H4 (cell line): ENCODE measurements at regions not wholly inside any gene's neighbourhood (a gene's known extent, or its start where the extent isn't known, plus 50 kb on each side); places are given as distances from the start of the nearest gene placed in this dataset.
"Not testable (repeated sequence)": the region's sequence is repeated elsewhere in the genome, so short reads cannot be mapped to it uniquely, and the experiment has no call there.

Experiments used
- DNase-seq: peaks from one replicate; pipeline ENCODE4 v3.0.0-alpha.2; 2015; ENCODE audit warnings: low spot score

DNA sequence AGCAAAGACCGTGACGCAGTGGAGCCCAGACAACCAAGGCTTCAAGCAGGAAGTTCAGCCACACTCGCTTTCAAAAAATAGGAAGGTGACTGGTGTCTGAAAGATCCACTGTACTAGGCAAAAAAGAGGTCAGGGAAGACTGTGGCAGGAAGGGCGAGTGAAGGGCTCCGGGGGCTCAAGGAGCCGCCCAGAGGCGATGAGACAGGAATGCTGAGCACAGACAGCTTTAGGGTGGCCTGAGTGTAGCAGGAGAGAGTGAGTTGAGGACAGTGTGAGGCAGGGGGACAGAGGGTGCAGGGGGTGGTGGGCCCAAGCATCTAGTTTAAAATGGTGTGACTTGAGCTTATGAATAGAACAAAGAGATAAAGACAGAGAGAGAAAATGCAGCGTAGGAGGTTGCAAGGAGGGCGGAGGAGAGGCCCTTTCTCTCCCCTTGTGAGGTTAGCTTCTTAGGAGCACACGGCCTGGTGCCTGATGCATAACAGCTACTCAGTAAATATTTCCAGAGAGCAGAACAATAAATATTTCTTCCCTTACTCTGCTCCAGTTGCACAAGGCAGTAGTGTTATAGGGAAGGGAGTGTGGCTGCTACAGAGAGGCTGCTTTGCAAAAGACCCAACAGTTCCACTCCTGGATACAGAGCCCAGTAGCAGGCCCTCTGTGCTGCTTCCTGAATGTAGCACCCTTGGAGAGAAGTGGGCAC lies 789.7 kb upstream of the RAB6C start:
- DNase-seq, result no peak

DNA sequence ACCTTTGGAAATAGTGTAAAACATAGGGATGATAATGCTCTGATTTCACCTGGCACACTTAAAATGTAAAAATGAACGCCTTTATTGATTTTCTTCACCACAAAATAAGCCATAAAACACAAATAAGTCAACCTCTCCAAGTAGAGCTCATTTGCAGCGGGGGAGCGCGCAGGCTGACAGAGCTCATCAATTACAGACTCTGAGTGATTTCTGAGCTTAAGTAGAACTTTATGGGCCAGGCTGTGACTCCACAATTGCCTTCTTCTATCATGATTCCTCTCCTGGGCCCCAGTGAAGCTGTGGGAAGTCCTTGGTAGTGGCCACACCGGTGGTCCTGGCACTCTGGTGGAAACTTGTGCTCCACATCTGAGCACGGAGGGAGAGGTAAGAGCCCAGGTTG lies 789.0 kb upstream of the RAB6C start:
- DNase-seq, result no peak

DNA sequence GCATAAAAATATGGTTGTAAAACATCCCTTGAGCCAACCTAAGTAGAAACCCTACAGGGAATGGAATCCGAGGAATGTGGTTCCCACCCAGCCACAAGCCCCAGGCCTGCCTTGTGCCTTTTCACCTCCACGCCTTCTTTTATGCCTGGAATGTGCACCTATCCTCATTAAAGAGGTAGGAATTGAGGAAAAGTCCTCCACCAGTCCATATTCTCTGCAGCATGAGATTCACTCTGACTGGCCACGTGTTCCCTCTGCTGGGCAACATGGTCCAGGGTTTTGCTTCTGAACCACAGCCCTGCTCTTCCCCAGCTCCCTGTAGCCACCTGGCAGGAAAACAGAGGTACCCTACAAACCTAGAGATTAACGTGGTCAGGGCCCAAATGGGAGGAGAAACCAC lies 787.9 kb upstream of the RAB6C start:
- DNase-seq, result no peak

DNA sequence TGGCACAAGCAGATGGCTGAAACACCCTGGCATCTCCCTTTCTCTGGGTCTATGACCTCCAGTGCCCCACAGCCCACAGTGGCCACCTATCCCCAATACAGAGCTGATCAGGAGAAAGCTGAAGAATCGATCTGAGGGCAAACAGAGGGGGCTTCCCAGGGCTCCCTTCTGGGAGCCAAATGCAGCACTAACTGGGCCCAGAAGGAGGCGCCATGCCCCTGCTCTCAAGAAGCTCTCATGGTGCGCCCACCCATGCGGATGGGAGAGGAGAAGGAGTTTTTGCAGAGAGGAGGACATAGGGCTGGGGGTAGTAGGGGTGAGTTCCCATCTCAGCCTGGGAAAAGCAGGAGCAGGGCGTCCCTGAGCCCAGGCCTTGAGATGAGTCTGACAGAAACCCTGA lies 787.3 kb upstream of the RAB6C start:
- DNase-seq, result no peak

DNA sequence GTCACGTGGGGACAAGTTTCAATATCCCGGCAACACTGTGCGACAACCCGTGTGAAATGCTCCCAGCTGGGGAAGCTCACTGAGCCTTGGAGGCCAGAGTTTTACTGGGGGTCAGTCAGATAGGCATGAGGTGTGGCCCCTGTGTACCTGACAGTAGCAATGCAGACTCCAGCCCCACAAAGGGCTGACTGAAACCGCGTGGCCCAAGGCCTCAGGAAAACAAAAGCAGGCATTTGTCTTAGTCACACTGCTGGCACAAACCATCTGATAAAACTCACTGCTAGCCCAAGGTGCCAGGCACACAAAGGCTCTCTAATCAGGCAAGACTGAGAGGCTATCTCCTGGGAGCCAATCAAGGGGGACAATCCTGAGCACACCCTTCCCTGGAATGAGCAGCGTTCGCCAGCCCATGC lies 786.6 kb upstream of the RAB6C start:
- DNase-seq, result no peak

DNA sequence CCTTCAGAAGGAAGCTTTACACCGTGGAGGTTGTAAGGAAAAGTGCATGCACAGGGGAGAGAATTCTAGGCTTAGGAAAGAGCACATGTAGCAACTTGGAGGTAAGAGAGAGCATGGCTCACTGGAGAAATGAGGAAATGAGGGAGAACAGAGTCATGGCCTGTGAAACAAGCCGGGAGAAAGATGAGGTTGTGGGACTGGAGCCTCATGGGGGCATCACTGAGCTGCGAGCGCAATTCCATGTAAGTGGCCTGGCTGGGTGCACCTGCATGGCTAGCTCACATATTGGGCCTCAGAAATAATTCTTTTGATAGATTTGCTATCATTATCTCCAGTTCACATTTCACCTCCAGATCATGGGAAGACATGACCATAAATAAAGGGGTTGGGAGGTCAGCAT lies 785.5 kb upstream of the RAB6C start:
- no peak for DNase-seq

DNA sequence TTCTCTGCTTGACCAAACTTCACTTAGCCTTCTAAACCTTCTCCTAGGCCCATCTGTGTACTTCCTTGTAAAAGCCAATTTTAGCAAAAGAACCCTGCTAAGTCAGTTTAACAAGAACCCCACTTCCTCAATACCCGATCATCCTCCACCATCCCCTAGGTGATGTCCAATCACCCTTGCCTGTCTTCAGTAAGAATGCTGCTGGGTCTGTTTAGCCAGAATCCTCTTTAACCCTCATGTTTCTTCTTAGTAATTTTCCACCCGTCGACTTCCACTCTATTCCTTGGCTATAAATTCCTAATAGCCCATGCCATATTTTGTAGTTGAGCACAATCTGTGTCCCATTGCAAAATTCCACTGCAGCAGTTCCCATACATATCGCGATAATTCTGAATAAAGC lies 780.0 kb upstream of the RAB6C start:
- no peak for DNase-seq

DNA sequence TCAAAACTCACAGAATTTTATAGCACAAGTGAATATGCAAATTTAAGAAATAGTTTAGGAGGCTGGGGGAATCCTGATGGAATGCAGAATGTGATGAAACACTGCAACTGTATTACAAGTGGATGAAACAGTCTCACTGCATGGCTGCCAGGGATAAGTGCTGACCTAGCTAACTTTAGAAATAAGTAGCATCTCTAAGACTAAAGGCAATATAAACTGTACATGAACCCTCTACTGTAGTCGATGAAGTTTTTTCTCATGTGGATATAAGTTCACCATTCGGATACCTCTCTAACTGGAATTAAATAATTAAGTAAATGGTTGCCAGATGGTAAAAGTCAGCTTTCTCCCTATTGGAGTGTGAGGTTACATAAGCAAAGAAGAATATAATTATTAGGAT lies 777.8 kb upstream of the RAB6C start:
- no peak for DNase-seq

DNA sequence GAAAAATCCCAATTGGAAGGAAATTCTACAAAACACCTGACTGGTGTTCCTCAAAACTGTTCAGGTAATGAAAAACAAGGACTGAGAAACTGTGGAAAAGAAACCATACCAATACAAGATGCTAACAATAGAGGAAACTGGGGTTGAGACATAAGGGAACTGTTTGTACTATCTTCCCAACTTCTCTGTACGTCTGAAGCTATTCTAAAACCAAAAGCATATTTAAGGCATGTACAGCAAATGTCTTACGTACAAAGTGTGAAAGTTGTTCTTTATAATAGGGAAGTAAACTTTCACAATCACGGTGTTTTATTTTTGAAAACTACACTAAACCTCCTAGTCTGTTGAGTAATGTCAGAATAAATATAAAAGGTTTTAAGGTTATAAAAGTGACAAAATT lies 776.1 kb upstream of the RAB6C start:
- DNase-seq, result no peak

DNA sequence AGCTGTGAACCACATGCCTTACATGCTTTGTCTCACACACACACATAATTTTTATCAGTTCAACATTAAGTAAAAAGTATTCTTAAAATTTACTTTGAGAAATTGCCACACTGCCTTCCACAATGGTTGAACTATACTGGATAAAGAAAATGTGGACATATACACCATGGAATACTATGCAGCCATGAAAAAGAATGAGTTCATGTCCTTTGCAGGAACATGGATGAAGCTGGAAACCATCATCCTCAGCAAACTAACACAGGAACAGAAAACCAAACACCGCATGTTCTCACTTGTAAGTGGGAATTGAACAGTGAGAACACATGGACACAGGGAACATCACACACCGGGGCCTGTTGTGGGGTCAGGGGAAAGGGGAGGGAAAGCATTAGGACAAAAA lies 774.9 kb upstream of the RAB6C start:
- DNase-seq, result not testable (repeated sequence)

DNA sequence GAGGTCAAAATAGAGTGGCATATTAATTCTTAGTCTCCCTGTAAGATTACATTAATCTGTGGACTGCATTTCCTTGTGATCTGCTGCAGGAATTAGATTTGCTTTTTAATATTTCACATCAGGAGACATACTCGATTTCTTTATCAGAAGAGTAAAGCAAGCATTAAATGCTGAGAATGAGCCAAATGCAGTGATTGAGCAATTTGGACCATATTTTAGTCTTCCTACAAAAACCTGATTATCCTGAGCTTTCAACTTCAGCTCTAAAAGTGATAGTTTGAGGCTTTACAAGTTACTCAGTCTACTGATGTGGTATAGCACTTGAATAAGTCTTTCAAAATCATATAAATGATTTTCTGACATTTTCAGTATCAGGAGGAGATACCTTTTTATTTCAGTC lies 774.3 kb upstream of the RAB6C start:
- no peak for DNase-seq

DNA sequence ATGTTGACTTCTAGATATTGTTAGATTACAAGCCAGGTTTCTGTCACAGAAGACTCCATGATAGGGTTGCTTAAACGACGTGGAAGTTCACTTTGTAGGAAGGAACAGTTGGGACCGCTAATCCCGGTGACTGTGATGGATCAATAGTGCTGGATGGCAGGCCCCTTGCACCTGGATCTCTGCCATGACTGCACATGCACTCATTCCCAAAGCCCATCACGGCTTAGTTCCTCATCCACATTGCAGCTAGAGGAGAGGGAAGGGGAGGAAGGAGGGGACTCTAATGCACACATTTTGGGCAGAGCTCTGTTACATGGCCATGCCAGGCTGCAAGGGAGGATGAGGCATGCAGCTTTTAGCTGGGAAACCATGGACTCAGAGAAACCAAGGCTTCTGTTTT lies 773.7 kb upstream of the RAB6C start:
- DNase-seq, result no peak

DNA sequence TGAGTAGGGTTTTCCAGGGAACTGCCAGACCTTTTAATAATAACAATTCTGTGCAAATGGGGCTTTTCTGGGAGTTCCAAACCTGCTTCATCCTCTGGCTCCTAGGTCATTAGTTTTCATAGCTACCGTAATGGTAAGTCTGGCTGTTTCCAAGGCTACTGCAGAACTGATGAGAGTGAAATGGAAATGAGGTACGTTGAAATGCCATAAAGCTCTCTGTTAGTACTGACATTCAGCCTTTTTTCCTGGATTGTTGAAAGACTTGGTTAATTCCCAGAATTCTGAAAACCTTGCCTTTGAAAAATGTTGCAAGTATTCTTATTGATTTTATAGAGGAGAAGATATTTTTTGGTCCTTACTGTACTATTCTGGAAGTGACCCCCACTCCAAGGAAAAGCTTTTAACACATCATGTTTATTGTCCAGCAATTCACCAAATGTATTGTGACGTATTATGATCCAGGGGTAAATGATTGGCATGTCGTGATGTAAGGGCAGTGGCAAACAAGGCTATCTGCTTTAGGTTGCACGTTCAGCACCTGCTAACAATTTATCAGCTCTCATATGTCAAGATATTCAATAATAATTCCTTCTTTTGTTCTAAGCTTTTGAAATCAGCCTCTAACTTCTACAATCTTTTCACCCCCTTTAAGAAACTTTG lies 767.0 kb upstream of the RAB6C start:
- no peak for DNase-seq

DNA sequence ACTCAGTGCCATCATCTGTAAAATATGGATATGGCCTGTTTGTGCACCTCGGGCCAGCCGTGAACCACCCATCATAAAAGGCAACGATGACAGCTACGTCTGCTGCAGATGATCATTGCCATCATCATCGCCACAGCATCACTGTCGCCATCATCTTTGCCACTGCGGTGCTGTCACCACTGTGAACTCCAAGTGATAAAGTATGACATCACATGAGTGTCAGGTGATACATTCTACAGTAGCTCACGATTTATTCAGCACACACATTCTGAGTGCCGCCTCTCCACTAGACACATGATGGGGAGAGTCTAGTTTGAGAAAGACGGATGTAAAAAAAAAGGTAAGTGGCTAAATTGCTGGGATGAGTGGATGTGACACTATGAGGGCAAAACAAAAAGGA lies 755.4 kb upstream of the RAB6C start:
- no peak for DNase-seq

DNA sequence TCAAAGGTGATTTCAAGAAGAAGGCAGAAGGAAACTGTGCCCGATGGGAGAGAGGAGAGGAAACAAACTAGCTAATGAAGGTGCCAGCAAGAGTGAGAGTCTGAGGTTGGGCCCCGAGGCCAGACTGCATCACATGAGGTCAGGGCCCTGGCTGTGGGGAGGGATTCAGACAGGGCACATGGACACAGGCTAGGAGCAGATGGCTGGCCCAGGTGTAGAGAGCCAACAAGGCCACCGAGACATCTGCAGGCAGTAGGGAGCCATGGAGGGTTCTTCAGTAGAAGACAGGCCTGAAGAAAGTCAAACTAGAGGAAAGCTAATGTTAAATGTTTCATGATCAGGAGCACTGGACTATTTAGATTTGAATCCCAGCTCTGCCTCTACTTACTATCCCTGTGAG lies 755.0 kb upstream of the RAB6C start:
- DNase-seq, result no peak

DNA sequence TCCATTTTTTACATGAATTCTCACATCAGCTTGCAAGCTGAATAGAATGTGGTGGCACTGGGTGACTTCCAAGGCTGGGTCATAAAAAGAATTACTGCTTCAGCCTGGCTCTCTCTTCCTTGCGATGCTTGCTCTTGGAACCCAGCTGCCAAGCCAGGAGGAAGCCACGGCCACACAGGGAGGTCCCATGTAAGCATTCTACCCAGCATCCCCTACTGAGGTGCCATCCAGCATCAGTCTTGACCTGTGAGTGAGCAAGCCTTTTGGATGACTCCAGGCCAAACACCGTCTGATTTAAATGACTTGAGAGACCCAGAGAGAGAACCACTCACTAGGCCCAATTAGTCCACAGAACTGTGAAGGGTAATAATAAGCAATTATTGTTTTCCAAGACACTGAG lies 750.3 kb upstream of the RAB6C start:
- DNase-seq, result no peak

DNA sequence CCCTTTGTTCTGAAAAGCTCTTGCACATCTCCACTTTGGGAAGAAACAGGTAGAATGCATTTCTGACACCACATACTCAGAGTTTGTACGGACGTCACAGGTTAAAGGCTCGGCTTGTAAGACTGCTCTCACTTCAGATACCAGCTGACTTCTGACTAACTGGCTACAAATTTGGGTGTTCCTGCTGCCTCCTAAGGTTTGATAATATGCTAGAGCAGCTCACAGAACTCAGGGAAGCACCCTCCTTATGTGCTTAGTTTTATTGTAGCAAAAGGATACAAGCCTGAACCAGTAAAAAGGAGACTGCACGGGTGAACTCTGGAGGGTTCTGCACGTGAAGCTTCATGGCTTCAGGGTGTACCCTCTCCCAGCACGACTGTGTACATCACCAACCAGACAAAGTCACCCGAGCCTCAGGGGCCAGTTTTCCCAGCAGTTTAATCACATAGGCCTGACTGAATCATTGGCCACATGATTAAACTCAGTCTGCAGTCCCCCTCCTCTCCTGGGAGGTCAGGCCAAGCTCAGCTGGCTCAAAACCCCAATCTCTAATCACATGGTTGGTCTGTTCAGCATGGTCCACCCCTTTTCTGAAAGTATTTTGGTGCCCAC lies 749.5 kb upstream of the RAB6C start:
- DNase-seq, result no peak

DNA sequence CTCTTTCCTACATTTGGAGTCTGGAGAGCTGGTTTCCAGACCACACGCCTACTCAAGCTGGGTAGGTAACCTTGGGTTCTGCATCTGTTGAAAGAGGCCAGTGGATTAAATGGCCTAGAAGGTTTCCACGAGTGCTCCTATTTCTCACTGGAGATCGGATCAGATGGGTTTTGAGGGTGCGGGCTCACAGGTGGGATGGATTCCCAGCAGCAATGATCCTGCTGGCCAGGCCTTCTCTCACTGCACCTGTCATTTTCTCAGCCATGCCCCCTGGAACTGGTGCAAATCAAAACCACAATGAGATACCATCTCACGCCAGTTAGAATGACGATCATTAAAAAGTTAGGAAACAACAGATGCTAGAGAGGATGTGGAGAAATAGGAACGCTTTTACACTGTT lies 747.5 kb upstream of the RAB6C start:
- DNase-seq, result no peak

DNA sequence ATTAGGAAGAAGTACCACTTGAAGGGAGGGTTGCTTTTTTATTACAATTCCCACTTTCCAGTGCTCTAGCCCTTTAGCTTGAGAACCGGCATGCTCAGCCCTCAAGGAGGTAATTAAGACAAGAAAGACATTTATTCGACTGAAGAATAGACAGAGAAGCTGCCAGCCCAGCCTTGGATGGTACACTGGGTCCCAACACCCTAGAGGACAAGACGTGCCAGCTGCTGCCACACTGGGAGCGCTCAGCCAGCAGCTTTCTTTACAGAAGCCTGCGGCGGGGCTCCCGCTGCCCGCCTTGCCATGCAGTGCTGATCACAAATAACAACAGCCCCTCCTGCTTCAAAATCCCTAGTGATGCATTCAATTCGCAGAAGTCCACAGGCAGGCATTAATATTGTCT lies 746.3 kb upstream of the RAB6C start:
- DNase-seq, result no peak

DNA sequence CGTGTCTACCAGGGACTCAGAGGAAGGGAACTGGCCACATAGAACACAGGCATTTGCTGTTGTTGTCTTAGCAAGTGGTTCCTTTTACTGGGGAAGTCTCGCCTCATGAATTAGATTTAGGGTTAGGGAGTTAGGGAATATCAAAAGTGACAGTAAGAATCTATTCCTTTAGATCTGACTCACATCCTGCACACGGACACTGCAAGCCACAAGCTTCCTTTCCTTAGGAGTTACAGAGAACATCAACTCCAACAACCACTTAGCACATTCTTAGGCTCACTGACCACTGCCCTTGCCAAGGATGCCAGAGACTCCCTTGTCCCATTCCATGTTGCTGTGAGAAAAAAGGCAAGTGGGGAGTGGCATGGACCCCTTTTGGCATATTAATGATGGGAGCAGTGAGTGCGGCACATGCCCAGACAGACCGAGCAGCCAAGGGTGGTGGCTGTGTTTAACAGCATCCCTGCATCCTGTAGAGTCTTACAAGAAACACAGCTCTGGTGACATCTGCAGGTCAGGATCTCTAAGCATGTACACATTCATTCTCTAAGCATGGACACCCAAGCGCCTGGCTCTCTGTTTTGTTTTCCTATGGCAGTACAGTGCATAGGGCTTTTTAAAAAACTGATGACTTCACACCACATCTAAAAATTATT lies 745.6 kb upstream of the RAB6C start:
- no peak for DNase-seq

DNA sequence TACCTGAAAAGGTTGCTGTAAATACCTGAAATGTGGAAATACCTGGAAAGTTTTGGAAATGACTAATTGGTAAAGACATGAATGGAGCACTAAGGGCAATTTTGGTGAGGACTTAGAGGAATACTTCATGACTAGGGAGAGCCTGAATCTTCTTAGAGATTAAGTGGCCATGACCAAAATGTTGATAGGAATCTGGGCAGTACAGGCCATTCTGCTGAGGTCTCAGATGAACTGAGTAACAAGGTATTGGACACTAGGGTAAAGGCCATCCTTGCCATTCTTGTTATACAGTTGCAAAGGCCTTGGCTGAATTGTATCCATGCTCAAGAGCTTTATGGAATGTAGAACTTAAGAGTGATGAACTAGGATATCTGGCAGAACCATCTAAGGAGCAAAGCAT lies 742.9 kb upstream of the RAB6C start:
- DNase-seq, result no peak

DNA sequence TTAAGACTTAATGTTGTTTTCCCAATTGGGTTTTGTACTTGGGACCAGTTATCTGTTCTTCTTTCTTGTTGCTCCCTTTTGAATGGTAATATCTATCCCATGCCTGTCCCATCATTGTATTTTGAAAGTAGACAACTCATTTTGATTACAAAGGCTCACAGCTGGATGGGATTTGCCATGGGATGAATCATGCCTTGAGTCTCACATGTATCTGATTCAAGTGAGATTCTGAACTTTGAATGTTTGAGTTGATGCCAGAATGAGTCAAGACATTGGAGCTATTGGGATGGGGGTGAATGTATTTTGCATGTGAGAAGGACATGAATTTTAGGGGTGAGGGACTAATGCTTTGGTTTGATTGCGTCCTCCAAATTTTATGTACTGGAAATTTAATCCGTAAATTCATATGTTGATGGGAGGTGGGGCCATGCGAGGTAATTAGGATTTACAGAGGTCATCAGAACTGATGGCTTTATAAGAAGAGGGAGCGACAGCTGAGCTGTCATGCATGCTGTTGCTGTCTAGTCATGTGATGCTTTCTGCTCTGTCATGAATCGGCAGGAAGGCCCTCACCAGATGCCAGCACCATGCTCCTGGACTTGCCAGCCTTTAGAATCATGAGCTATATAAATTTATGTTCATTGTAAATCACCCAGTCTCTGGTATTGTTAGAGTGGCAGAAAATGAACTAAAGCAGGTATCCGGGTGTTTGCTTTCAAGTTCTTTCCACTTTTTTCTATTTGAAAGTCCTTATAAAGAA lies 741.3 kb upstream of the RAB6C start:
- no peak for DNase-seq
